GM19238 (cell line): ENCODE measurements at regions not wholly inside any gene's neighbourhood (a gene's known extent, or its start where the extent isn't known, plus 50 kb on each side); places are given as distances from the start of the nearest gene placed in this dataset.
"Not testable (repeated sequence)": the region's sequence is repeated elsewhere in the genome, so short reads cannot be mapped to it uniquely, and the experiment has no call there.

ENCODE experiments used
- DNase-seq: peaks from one replicate; pipeline ENCODE4 v3.0.0; 2011; ENCODE audit warnings: low spot score; ENCODE audit not compliant: insufficient read length

DNA sequence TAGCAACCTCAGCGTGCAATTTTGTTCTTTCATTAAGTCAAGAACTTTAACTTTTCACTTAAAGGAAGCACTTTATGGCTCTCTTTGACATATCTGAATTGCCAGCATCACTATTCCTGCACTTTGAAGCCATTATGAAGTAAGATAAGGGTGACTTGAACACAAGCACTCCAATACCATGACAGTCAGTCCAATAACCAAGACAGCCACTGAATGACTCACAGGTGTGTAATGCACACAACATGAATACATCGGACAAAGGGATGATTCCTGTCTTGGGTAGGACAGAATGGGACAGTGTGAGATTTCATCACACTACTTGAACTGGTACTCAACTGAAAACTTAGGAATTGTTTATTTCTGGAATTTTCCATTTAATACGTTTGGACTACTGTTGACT is 233.7 kb upstream of the IPO5 start:
- DNase-seq: no peak

DNA sequence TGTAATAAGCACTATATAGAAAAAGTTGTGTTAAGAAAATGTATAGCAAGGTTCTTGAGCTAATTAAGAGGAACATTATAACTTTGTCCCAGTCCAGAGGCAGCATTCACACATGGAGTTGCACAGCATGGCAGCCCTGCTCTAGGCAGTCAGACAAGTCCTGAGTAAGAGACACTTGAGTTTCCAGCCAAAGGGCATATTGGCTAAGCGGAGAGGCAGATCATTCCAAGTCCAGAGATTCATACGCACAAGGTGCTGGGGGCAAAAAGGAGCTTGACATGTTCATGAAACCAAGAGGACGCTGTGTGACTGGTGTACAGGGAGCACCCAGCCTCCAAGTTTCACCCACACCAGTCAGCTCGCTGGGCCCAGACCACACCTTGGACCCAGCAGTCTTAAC is 232.6 kb upstream of the IPO5 start:
- DNase-seq: no peak

DNA sequence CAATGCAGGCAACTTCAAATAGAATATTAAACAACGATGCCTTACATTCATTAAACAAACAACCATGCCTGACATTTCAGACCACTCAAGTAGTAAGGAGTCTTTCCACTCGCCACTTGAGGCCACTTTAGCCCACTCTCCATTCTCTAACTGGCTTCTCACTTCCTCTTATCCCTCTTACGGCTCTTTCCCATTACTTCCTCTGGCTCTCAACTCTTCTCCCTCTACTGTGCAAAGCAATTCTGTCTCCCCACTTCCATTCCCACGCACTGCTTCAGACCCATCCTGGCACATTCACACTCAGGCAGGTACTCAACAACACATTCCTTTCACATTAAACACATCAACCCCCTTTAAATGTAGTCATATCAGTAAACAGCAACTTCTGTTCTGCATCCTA is 229.8 kb upstream of the IPO5 start:
- no peak for DNase-seq

DNA sequence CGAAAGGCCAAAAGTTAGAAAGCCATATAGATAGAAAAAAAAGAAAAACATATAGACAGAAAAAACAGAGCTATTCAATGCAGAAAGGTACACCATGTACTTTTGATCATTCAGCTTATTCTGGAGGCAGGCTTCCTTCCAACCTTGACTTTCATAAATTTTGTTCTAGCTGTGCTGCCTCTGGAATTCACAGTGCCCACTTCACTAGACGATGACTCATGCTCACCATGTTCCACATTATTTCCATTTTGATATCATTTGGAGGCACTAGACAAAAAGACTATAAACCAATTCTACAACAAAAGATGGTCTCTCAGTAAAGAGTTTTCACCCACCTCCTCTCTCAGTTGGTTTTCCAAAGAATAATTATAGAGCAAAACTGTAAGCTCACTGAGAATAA is 229.0 kb upstream of the IPO5 start:
- DNase-seq: no peak

DNA sequence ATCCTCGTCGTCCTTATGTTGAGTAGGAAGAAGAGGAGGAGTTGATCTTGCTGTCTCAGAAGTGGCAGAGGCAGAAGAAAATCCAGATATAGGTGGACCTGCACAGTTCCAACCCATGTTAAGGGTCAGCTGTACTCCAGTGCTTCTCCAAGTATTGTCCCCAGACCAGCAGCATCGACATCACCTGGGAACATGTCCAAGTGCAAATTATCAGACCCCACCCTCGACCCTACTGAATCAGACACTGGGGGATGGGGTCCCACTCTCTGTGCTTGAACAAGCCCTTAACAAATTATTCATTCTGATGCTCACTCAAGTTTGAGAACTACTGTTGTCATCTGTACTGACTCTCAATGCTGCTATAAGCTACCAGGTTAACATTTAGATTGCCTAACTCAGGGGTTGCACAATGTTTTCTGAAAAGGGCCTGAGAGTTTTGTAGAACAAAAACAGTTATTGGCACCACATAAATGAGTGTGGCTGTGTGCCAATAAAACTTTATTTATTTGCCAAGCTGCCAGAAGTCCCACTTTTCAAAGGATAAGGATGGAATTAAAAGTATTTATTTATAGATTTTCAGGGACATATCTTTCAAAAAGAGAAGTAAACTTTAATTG is 226.7 kb upstream of the IPO5 start:
- DNase-seq: no peak

DNA sequence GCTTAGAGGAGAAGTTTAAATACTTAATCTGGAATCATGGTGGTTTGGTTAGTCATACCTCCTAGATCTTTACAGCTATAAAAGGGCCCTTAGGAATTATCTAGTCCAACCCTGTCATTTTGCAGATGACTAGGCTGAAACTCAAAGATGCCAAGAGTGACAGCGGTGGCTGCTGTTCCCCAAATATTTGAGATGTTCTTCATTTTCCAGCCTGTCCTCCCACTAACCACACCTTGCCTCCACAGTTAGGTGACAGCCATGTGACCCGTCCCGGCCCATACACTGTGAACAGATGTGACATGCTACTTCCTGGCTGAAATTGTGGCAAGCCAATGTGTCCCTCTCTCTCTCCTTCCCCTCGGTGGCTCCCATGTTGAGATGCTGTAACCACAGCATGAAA is 225.5 kb upstream of the IPO5 start:
- DNase-seq: no peak

DNA sequence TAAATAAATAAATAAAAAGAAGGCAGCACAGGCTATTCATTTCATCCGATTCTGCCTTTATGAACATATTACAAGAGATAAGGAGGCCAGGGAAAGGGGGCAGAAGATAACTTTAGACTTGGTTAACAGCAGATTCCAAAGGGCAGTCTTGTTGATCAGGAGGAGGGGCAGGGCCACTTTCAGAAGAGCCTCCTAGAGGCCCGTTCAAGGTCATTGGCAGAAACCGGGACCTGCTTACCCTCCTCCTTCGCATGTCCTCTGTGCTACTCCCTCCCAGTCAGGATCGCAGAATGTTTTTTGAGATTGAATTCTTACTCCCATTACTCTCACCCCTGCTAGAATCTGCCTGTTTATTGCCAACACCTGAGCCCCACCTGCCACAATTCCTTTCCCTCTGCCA is 217.0 kb upstream of the IPO5 start:
- no peak for DNase-seq

DNA sequence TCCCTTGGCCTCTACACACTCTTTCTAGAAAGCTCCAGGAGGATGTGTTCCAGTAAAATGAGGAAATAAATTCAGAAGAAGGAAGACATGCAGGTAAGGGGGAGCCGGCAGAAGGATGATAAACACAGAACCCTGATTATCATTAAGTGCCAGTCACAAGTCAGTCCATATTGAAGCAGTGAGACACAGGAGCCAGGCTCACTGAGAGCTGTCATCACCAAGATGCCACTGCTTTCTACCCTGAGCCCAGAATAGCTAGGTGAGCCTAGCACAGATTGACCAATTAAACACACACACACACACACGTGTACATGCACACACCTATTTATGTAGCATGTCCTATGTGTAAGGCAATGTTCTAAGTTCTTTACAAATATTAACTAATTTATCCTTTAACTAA is 211.4 kb upstream of the IPO5 start:
- no peak for DNase-seq

DNA sequence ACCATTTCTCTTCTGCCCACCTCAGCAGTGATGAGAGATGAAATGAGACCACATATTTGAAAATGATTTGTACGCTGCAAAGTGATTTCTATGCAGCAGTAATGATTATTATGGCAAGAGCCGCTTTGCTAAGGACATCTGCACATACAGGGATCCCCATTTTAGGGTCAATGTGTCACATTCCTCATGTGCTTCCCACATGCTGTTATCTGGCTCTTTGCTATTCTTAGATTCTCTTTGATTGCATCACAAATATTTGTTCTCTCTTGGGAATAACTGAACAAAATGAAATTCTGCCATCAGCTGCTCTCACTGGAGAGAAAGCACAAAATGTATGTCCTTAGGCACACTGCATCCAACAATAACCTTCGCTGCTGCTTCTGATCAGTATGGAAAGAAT is 209.5 kb upstream of the IPO5 start:
- no peak for DNase-seq

DNA sequence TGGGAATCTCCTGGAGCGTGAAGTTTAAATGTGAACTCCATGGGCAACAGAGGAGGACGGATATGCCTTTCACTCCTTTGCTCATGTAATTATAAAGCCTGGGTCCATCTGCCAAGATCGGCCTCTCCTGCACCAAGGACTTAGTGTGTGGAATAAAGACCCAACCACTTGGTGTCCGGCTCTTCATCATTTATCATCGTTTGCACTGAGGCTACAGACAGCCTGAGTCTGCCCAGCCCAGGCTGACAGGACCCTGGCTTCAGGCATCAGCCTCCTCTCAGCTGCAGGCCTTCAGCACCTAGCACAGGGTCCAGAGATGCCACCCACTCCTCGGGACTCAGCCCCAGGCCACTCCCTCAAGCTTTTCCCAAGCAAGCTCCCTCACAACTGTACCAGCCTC is 206.8 kb upstream of the IPO5 start:
- DNase-seq: no peak

DNA sequence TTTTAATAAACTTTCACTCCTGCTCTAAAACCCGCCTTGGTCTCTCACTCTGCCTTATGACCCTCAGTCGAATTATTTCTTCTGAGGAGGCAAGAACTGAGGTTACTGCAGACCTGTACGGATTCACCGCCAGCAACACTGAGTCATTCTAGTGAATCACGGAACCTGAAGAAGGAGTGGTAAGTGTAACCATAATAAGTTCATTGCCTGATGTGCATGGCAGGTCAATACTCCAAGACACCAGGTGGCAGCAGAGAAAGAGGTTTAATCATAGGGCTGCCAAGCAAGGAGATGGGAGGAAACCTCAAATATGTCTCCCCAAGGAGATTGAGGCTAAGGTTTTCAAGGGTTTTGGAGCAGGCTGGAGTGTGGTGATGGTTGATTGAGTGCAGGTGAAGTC is 204.3 kb upstream of the IPO5 start:
- no peak for DNase-seq

DNA sequence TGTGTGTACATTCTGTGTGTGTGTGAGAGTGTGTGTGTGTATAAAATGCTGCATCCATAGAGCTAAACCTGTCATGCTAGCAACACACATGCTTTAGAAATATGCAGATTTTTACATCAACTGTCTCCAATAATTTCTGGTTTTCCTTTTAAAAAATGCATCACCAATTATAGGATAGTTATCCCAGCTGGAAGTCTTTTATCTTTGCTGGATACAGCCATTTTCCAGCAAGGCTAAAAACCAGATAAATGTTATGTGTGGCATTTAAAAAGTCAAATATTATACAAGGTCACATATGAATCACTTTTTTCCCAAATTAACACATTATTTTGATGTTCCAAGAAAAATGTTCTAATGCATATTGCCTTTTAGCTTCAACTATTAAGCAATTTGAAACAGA is 202.0 kb upstream of the IPO5 start:
- no peak for DNase-seq

DNA sequence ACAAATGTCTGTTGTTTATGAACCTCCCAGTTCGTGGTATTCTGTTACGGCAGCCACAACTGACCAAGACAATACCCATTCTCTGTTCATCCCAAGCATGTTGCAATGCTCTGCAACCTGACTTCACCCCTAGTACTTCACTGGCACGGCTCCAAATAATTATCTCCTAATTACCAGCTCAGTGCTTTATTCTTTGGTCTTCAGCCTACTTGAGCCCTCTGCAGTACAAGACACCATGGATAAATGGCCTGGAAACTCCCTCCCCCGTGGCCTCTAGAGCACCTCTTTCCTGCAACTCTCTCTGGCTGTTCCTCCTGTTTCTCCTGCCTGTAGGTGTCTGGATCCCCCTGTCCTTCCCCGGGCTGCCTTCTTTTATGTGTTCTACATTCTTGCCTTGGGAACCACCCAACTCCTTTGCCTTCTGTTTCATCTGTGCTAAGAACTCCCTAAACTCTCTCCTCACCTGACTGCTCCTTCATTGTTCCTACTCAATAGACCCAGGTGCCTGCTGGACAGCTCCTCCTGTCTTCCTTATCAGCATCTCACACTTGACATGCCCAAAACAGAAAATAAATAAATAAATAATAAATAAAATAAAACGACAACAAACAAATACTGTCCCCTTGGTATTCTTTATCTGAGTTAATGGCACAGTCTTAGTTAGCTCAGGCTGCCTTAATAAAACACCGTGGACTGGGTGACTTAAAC is 200.4 kb upstream of the IPO5 start:
- no peak for DNase-seq

DNA sequence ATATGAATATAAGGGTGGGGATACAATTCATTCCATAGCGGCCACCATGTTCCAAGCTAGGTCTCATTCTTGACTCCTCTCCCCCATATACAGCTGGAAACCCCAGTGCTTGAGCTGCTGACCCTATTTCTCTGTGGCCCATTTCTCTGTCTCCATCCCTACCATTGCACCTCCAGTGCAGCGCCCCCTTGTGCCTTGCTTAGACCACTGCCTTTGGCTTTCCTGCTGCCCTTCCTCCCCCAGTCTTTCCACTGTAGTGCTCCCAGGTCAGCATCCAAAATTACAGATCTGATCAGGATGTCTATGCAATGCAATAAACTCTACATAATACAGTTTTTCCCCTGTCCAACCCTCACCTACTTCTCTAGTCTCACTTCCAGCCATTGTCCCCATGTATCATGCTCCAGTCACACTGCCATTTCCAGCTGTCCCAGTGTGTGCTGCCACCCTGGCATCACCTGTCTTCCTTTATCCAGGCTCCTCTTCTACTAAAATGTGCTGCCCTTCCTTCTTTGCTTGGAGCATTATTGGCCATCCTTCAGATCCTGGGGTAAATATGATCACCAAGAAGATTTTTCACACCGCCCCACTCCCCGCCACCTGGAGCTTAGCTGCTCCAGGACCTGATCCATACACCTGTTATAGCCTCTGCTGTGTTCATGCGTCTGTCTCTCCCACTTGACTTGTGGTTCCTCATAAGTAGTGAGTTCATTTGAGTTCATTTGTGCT is 199.4 kb upstream of the IPO5 start:
- DNase-seq: no peak

DNA sequence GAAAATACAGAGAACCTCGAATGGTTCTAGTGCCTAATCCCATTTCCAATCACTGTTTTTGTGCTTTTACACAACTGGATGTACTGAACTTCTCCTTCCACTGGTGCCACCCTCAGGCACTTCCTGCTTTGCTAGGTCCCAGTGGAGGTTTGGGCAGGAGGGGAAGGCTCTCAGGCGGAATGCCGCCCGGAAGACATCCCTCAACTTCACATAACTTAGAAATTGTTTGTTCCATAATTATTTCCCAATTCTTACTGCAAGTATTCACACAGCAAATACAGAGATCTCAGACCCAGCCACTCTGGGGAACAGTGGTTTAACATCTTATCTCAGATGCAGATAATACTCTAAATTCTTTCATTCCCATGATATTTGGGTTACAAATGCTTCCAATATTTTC is 195.7 kb upstream of the IPO5 start:
- DNase-seq: no peak

DNA sequence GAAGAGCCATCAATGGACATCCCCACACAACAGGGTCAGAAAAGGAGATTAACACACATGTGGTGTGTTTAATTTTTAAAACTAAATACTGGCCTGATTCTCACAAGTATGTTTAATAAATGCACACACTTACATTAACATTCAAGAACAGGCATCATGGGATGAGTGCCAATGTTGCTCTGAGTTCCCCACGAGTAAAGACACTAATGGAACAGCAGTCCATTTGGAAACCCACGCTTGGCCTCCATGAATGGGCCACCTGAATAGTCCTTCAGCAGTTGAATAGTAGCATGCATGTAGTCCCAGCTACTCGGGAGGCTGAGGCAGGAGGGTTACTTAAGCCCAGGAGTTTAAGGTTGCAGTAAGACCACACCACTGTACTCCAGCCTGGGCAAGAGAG is 195.2 kb upstream of the IPO5 start:
- no peak for DNase-seq

DNA sequence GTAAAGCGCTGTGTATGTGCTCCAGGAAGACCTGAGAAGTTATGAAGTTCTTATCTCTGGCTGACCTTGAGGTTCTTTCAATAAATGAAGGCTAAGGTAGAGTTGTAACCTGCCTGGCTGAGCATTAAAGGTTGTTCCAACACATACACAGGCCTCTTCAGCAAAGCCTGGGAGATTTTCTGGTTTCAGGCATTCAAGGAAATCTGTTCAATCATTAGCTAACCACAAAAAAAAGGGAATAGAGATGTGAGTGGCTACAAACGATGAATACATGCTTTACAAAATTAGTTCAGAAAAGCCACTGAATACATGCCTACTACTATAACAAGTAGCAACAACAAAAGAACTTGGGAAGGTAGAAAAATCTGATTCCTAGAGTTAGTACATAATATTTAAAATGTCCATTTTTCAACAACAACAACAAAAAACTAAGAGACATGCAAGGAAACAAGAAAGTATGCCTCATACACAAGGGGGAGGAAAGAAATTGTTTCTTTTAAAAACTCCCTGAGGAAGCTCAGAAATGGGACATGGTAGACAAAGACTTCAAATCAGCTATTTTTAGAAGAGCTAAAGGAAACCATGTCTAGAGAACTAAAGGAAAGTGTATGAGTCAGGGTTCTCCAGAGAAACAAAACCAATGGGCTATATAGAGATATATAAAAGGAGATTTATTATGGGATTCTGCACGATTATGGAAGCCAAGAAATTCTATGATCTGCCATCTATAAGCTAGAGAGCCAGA is 191.5 kb upstream of the IPO5 start:
- DNase-seq: no peak

DNA sequence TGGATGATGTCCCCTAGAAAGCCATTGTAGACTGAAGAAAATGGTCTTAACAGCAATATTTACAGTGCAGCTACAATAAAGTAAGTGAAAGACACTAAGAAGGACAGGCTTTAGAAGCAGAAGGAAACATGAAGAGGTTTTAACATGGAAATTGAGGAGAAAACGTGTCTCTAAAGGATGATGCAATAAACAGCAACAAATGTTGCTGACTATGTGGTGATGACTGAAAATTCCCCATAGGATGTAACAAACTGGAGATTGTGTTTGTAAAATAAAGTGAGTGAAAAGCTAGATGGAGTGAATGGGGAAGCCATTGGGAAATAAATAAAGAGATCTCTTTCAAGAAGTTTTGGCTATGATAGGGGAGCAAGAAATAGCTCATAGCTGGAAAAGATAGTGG is 186.7 kb upstream of the IPO5 start:
- DNase-seq: no peak

DNA sequence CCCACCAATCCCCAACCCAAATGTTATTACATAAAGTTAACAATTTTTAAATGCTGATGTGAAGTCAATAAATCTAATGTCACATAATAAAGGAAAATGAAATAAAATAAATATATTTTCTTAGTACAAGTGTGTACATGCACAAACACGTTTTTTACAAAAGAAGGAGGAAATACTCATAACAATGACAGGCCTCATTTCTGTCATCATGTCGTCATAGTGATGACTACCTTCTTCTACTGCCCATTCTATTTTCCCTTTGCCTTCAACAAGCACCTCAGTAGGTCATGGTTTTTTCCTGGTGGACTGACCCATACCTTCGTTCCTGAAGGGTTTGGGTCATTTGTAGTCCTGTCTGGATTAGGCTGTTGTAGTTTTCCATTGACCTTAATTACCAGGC is 185.3 kb upstream of the IPO5 start:
- no peak for DNase-seq

DNA sequence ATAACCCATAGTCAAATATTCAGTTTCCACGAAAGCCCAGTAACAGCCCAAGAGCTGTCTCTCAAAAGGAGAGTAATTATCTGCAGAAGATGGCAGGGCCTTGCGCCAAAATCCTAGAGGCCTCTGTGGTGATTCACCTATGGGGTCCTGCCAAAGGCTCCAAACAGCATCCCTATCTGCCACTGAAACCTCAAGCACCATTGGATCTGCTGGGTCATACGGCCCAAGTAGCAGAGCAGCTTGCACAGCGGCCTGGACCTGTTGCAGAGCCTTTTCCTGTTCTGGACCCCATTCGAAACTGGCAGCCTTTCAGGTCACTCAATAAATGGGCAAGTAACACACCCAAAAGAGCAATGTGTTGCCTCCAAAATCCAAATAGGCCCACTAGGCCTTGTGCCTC is 183.2 kb upstream of the IPO5 start:
- not testable (repeated sequence) for DNase-seq

DNA sequence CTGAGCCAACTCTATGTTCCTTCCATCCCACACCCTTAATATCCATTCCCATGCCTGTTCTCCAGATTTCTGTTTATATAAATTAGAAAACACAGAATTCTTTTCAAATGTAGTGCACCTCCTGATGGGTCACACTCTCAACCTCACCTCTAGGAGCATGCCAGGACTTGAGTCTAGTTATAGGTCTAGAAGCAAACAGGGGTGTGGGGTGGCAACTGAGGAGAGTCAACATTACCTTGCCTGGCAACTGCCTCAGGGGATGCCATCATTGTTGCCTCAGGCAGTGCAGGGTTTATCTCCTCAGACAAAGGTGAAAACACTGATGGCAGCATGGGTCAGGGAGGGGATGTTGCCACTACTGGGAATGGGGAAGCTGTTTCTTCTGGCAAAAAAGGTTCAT is 181.0 kb upstream of the IPO5 start:
- DNase-seq: not testable (repeated sequence)

DNA sequence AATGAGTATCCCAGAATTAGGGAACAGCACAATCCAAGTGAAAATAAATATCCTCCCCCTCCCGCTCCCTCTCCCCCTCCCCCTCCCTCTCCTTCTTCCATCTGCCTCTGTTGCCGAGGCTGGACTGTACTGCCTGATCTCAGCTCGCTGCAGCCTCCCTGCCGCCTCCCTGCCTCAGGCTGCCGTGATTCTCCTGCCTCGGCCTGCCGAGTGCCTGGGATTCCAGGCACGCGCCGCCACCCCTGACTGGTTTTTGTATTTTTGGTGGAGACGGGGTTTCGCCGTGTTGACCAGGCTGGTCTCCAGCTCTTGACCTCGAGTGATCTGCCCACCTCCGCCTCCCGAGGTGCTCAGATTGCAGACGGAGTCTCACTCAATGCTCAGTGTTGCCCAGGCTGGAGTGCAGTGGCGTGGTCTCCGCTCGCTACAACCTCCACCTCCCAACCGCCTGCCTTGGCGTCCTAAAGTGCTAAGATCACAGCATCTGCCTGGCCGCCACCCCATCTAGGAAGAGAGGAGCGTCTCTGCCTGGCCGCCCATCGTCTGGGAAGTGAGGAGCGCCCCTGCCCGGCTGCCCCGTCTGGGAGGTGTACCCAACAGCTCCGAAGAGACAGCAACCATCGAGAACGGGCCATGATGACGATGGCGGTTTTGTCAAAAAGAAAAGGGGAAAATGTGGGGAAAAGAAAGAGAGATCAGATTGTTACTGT is 178.9 kb upstream of the IPO5 start:
- not testable (repeated sequence) for DNase-seq
